IMR-90 (cell line): ENCODE measurements at regions not wholly inside any gene's neighbourhood (a gene's known extent, or its start where the extent isn't known, plus 50 kb on each side); places are given as distances from the start of the nearest gene placed in this dataset.

Source experiments
- BHLHE40 ChIP-seq: fragments of 150-350 bp; IDR thresholded peaks from 2 replicates; pipeline ENCODE4 v1.6.1; 2016; ENCODE audit warnings: mild to moderate bottlenecking, low read depth, low read length
- CEBPB ChIP-seq: IDR thresholded peaks from 2 replicates; pipeline ENCODE4 v1.6.1; 2012; ENCODE audit warnings: low read depth, low read length, improper control_type of control experiment
- CHD1 ChIP-seq: IDR thresholded peaks from 2 replicates; pipeline ENCODE4 v1.6.1; 2012; ENCODE audit warnings: low read depth, low read length, improper control_type of control experiment
- CTCF ChIP-seq: conservative IDR thresholded peaks from 2 replicates; pipeline ENCODE4 v1.5.1; 2012; ENCODE audit warnings: mild to moderate bottlenecking, low read depth, low read length, improper control_type of control experiment
- FOS ChIP-seq: fragments of 150-350 bp; IDR thresholded peaks from 2 replicates; pipeline ENCODE4 v1.6.1; 2016; ENCODE audit warnings: low read depth, low read length
- MAFK ChIP-seq: IDR thresholded peaks from 2 replicates; pipeline ENCODE4 v1.6.1; 2012; ENCODE audit warnings: low read depth, low read length, improper control_type of control experiment
- MAZ ChIP-seq: IDR thresholded peaks from 2 replicates; pipeline ENCODE4 v1.6.1; 2012; ENCODE audit warnings: low read depth, mild to moderate bottlenecking, low read length, improper control_type of control experiment, moderate library complexity, borderline replicate concordance
- MXI1 ChIP-seq: IDR thresholded peaks from 2 replicates; pipeline ENCODE4 v1.6.1; 2012; ENCODE audit warnings: low read depth, mild to moderate bottlenecking, low read length, moderate library complexity, borderline replicate concordance
- NFE2L2 ChIP-seq: fragments of 150-350 bp; IDR thresholded peaks from 2 replicates; pipeline ENCODE4 v1.6.1; 2016; ENCODE audit warnings: low read depth, mild to moderate bottlenecking, low read length
- POLR2A ChIP-seq: IDR thresholded peaks from 2 replicates; pipeline ENCODE4 v1.6.1; 2012; ENCODE audit warnings: mild to moderate bottlenecking, low read depth, low read length
- RAD21 ChIP-seq: IDR thresholded peaks from 2 replicates; pipeline ENCODE4 v1.6.1; 2012; ENCODE audit warnings: low read length, improper control_type of control experiment
- RFX5 ChIP-seq: IDR thresholded peaks from 2 replicates; pipeline ENCODE4 v1.8.0; 2012; ENCODE audit warnings: low read depth, mild to moderate bottlenecking, low read length, moderate library complexity
- SMC3 ChIP-seq: fragments of 150-350 bp; IDR thresholded peaks from 2 replicates; pipeline ENCODE4 v1.6.1; 2016; ENCODE audit warnings: low read depth, mild to moderate bottlenecking, antibody characterized with exemption, low read length, moderate library complexity
- TF ChIP-seq, protein P1 (sequence below): fragments of 150-350 bp; IDR thresholded peaks from 2 replicates; pipeline ENCODE4 v1.6.1; 2017; ENCODE audit warnings: mild to moderate bottlenecking, antibody characterized with exemption, low read length, low read depth

DNA sequence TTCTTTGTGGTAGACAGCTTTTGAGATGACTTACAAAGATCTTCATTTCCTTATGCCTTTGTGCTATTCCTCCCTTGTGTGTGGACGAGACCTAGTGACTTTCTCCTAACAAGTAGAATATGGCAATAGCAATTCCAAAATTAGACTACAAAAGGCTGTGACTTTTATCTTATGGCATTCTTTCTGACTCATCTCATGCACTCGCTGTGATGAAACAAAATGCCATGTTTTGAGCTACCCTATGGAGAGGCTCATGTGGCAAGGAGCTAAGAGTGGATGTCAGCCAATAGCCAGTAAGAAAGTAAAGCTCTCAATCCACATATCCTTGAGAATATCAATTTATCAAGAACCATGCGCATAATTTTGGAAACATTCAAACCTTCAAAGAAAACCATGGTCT is 380.5 kb upstream of the SMC2 start:
- TF ChIP-seq CTCF = no peak
- no peak for TF ChIP-seq POLR2A
- TF ChIP-seq CHD1 = no peak
- no peak for TF ChIP-seq SMC3
- TF ChIP-seq FOS = no peak
- no peak for TF ChIP-seq CEBPB
- TF ChIP-seq RFX5 = no peak
- TF ChIP-seq BHLHE40 = no peak
- TF ChIP-seq, protein P1, sequence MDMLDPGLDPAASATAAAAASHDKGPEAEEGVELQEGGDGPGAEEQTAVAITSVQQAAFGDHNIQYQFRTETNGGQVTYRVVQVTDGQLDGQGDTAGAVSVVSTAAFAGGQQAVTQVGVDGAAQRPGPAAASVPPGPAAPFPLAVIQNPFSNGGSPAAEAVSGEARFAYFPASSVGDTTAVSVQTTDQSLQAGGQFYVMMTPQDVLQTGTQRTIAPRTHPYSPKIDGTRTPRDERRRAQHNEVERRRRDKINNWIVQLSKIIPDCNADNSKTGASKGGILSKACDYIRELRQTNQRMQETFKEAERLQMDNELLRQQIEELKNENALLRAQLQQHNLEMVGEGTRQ = no peak
- TF ChIP-seq MAFK = no peak
- TF ChIP-seq RAD21 = no peak
- TF ChIP-seq MAZ = no peak
- no peak for TF ChIP-seq MXI1
- TF ChIP-seq NFE2L2 = no peak
